T-cell (primary cell): ENCODE measurements at regions not wholly inside any gene's neighbourhood (a gene's known extent, or its start where the extent isn't known, plus 50 kb on each side); places are given as distances from the start of the nearest gene placed in this dataset.

Experiments used
- ATAC-seq, 4 experiments: fragments of 200-7000 bp in 3 of 4; fragments of 150-1000 bp in 1 of 4; cut with Tn5 transposase; replicated peaks in 1 of 4; 1 replicate in 3 of 4; 2 replicates in 1 of 4; pipeline ENCODE4 v1.10.0; 2021; ENCODE audit warnings: moderate library complexity in 3 of 4, mild to moderate bottlenecking in 2 of 4, moderate number of reproducible peaks in 1 of 4
- CTCF ChIA-PET, 2 donors: fragments of 300-600 bp; sonication (Branson Sonifier 250); formaldehyde crosslinking; loops; one replicate each; lab custom pipeline; 2022; ENCODE audit warnings: antibody characterized with exemption in 2 of 2; lab: Charles Lee
- POLR2A ChIA-PET, 2 donors: fragments of 300-600 bp; sonication (Branson Sonifier 250); formaldehyde crosslinking; loops; one replicate each; lab custom pipeline; 2022; ENCODE audit warnings: antibody characterized with exemption in 2 of 2; lab: Charles Lee
- DNase-seq, 35 experiments: peaks; one replicate each; pipeline versions ENCODE4 v3.0.0 to v3.0.0-alpha.2; 2013 to 2023
- H3K27ac ChIP-seq: one replicate; pipeline ENCODE4 v1.5.1; 2013; ENCODE audit warnings: low read length
- H3K27me3 ChIP-seq, 2 experiments: replicated peaks in 1 of 2; 1 replicate in 1 of 2; 2 replicates in 1 of 2; pipeline versions ENCODE4 v1.6.1 to v1.7.0; 2013; ENCODE audit warnings: low read length in 1 of 2, mixed read lengths in 1 of 2; ENCODE audit not compliant: control insufficient read depth in 2 of 2, insufficient read depth in 2 of 2; ENCODE audit errors: extremely low read depth in 1 of 2
- H3K36me3 ChIP-seq, 2 donors: 1 replicate in 1 of 2; 2 replicates in 1 of 2; pipeline versions ENCODE4 v1.6.1 to v1.7.0; 2013; ENCODE audit warnings: low read length in 1 of 2; ENCODE audit not compliant: control insufficient read depth in 2 of 2, insufficient read depth in 1 of 2; ENCODE audit errors: extremely low read depth in 1 of 2
- H3K4me1 ChIP-seq, 2 experiments: 1 replicate in 1 of 2; 2 replicates in 1 of 2; pipeline versions ENCODE4 v1.6.1 to v1.7.0; 2013; ENCODE audit warnings: low read length in 2 of 2, mixed read lengths in 1 of 2; ENCODE audit not compliant: insufficient read depth in 2 of 2, control insufficient read depth in 1 of 2; ENCODE audit errors: extremely low read depth in 1 of 2
- H3K4me3 ChIP-seq, 2 donors: 1 replicate in 1 of 2; 2 replicates in 1 of 2; pipeline versions ENCODE4 v1.5.1 to v1.7.0; 2013; ENCODE audit warnings: mild to moderate bottlenecking in 2 of 2, low read length in 1 of 2, moderate library complexity in 1 of 2; ENCODE audit not compliant: control insufficient read depth in 1 of 2; ENCODE audit errors: extremely low read depth in 1 of 2
- H3K9me3 ChIP-seq: 2 replicates; pipeline ENCODE4 v1.7.0; 2013
- H3K27ac Mint-ChIP-seq, 2 donors: one replicate each; pipeline ENCODE4 v1.8.0; 2020 to 2021; ENCODE audit warnings: mild to moderate bottlenecking in 2 of 2, mixed read lengths in 2 of 2
- H3K27me3 Mint-ChIP-seq, 2 donors: one replicate each; pipeline ENCODE4 v1.8.0; 2021 to 2022; ENCODE audit warnings: mixed read lengths in 2 of 2
- H3K36me3 Mint-ChIP-seq: one replicate; pipeline ENCODE4 v1.8.0; 2021; ENCODE audit warnings: mixed read lengths
- H3K4me1 Mint-ChIP-seq, 3 donors: one replicate each; pipeline ENCODE4 v1.8.0; 2020 to 2022; ENCODE audit warnings: mixed read lengths in 3 of 3, mild to moderate bottlenecking in 1 of 3
- H3K4me3 Mint-ChIP-seq, 3 donors: one replicate each; pipeline ENCODE4 v1.8.0; 2020 to 2022; ENCODE audit warnings: mild to moderate bottlenecking in 3 of 3, mixed read lengths in 3 of 3, moderate library complexity in 3 of 3
- H3K9me3 Mint-ChIP-seq, 3 donors: one replicate each; pipeline ENCODE4 v1.8.0; 2020 to 2022; ENCODE audit warnings: mixed read lengths in 3 of 3
- WGBS: methylation state at CpG from one replicate; pipeline ENCODE4 v1.1.5; 2013; ENCODE audit warnings: missing lambda C conversion rate; ENCODE audit not compliant: insufficient coverage; 5-methylcytosine and 5-hydroxymethylcytosine counted together

- Histone ChIP-seq H3K27ac (no peak overlapping the region), H3K9me3 (no peaks in the 10 kb centered on the region), H3K4me1 (no peaks in the 10 kb centered on the region), H3K36me3 (no peaks in the 10 kb centered on the region), H3K27me3 (peaks cover 0 to 4% of the 10 kb centered on the region in 2 experiments), H3K4me3 (no peak overlapping the region)
- WGBS, result 80% methylated on average over 2 of the region's 6 CpGs
- no peak overlapping the region for H3K4me3 Mint-ChIP-seq
- H3K27me3 Mint-ChIP-seq, result peaks cover 26 to 32% of the 10 kb centered on the region in 2 donors
- ATAC-seq (no peak), DNase-seq (no peak)
- H3K27ac Mint-ChIP-seq, result no peak overlapping the region
- H3K36me3 Mint-ChIP-seq, result no peaks in the 10 kb centered on the region
- POLR2A ChIA-PET, result no interaction called here
- H3K4me1 Mint-ChIP-seq, result peaks cover 0 to 6% (median 3%) of the 10 kb centered on the region in 3 donors
- CTCF ChIA-PET, result no interaction called here
- H3K9me3 Mint-ChIP-seq, result peaks cover 0 to 5% (median under 1%) of the 10 kb centered on the region in 3 donors
Measured at GRCh38 chr1:209227171-209227570, 356.3 kb upstream of the CAMK1G start.

DNA sequence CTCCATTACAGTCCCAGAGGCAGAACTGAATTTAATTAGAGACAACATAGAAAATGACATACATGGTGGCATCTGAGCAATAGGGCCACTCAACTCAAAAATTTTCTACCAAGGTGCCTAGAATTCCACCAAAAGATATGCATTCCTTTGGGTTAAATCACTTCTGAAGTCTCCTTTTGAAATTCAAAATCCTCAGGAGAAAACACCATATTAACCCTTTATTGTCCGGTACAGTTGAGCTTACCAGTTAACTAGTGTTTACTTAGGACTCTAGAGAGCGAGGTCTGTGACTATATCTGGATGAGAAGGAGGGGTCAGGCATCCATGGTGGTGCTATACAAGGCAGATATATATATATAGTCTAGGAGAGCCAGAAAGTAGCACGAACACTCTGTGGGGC, 355.6 kb upstream of the CAMK1G start:
- ChIA-PET CTCF (interaction anchor here in 1 of 2 donors (0.6 kb wide), 1 partner anchor 168 kb away, joined by 3 read pairs; no protein-coding TSS in a partner anchor), POLR2A (no interaction called here)
- no peak overlapping the region for H3K4me3 Mint-ChIP-seq
- no peaks in the 10 kb centered on the region for H3K36me3 ChIP-seq
- WGBS, result no CpG with 5 or more reads among the region's 3 CpGs
- no peak for DNase-seq
- H3K9me3 Mint-ChIP-seq, result peaks cover 0 to 5% (median 2%) of the 10 kb centered on the region in 3 donors
- no peak overlapping the region for H3K27ac Mint-ChIP-seq
- no peaks in the 10 kb centered on the region for H3K36me3 Mint-ChIP-seq
- H3K4me1 Mint-ChIP-seq, result peaks cover 0 to 6% (median 3%) of the 10 kb centered on the region in 3 donors
- H3K9me3 ChIP-seq, result no peaks in the 10 kb centered on the region
- peaks cover 0 to 11% of the 10 kb centered on the region in 2 experiments for H3K27me3 ChIP-seq
- ATAC-seq, result no peak
- no peak overlapping the region for H3K4me3 ChIP-seq
- H3K27me3 Mint-ChIP-seq, result peaks cover 23 to 35% of the 10 kb centered on the region in 2 donors
- no peaks in the 10 kb centered on the region for H3K4me1 ChIP-seq
- H3K27ac ChIP-seq, result no peak overlapping the region

GRCh38 chr1:209229494-209230061, 353.9 kb upstream of the CAMK1G start:
- H3K36me3 Mint-ChIP-seq, result no peaks in the 10 kb centered on the region
- CTCF ChIA-PET, result no interaction called here
- 46% methylated on average over 1 of the region's 3 CpGs for WGBS

DNA sequence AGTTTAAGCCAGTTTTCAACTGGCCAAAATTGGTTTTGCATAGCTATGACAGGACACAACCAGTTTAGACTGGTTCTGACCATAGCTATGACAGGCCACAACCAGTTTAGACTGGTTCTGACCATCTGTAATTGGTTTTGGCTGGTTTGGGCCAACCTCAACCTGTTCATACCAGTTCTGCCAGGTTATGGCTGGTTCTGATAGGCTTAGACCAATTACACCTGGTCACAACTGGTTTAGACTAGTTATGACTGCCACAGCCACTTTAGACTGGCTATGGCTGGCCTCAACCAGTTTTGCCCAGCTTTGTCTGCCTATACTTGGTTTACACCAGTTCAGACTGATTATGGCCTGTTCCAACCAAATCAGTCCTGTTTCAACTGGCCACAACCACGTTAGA, 353.2 kb upstream of the CAMK1G start:
- no peaks in the 10 kb centered on the region for H3K9me3 ChIP-seq
- Mint-ChIP-seq H3K9me3 (peaks cover 0 to 5% (median 2%) of the 10 kb centered on the region in 3 donors), H3K36me3 (no peaks in the 10 kb centered on the region), H3K27ac (no peak overlapping the region), H3K4me1 (no peaks in the 10 kb centered on the region), H3K27me3 (peaks cover 14 to 25% of the 10 kb centered on the region in 2 donors), H3K4me3 (no peak overlapping the region)
- H3K27ac ChIP-seq, result no peak overlapping the region
- DNase-seq (no peak), ATAC-seq (no peak)
- H3K36me3 ChIP-seq, result no peaks in the 10 kb centered on the region
- peaks cover 0 to 11% of the 10 kb centered on the region in 2 experiments for H3K27me3 ChIP-seq
- ChIA-PET POLR2A (no interaction called here), CTCF (no interaction called here)
- H3K4me1 ChIP-seq, result no peaks in the 10 kb centered on the region
- WGBS, result no CpG with 5 or more reads among the region's 1 CpG
- H3K4me3 ChIP-seq, result no peak overlapping the region

More at GRCh38 chr1:209229494-209230061, 353.9 kb upstream of the CAMK1G start:
- no peaks in the 10 kb centered on the region for H3K9me3 ChIP-seq
- Mint-ChIP-seq H3K27ac (no peak overlapping the region), H3K27me3 (peaks cover 19 to 28% of the 10 kb centered on the region in 2 donors), H3K4me3 (no peak overlapping the region), H3K9me3 (peaks cover 0 to 5% (median 2%) of the 10 kb centered on the region in 3 donors), H3K4me1 (no peaks in the 10 kb centered on the region)
- H3K4me1 ChIP-seq, result no peaks in the 10 kb centered on the region
- H3K27ac ChIP-seq, result no peak overlapping the region
- DNase-seq (no peak), ATAC-seq (no peak)
- H3K36me3 ChIP-seq, result no peaks in the 10 kb centered on the region
- peaks cover 0 to 11% of the 10 kb centered on the region in 2 experiments for H3K27me3 ChIP-seq
- no peak overlapping the region for H3K4me3 ChIP-seq
- POLR2A ChIA-PET, result no interaction called here

DNA sequence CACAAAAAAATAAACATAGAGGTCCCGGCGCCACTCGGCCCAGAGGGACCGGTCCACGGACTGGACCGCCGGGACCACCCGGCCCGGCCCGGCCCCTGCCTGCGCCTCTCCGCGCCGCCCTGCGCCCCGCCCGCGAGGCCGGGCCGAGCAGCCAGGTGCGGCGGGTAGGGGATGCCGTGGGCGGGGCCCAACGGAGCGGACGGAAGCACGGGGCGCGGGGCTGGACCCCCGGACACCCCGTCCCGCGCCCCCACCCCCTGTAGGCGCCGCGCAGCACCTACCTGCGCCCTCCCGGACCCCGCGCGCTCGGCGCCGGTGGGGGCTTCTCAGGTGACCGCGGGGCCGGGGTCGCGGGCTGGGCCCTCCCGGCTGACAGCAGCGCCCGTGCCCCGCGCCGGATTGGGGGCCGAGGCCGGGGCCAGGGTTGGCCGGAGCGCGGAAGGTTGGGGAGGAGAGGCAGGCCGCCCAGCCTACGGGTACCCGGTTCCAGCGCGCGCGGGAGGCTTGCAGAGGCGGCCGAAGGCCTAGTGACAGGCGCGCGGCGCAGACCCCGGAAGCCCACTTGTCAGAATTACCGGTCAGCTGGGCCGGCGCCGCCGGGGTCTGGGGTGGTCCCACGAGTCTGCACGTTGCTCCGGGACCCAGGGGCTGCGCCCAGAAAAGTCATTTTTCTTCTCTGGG, 351.9 kb upstream of the CAMK1G start:
- no peak overlapping the region for H3K4me3 ChIP-seq
- Mint-ChIP-seq H3K36me3 (no peaks in the 10 kb centered on the region), H3K27me3 (peaks cover 14 to 25% of the 10 kb centered on the region in 2 donors), H3K9me3 (peaks cover 0 to 5% (median 2%) of the 10 kb centered on the region in 3 donors), H3K4me3 (no peak overlapping the region), H3K27ac (no peak overlapping the region), H3K4me1 (no peaks in the 10 kb centered on the region)
- WGBS, result 50% methylated on average over 71 of the region's 84 CpGs
- H3K9me3 ChIP-seq, result no peaks in the 10 kb centered on the region
- no peaks in the 10 kb centered on the region for H3K4me1 ChIP-seq
- ChIA-PET CTCF (no interaction called here), POLR2A (no interaction called here)
- DNase-seq, result no peak
- no peaks in the 10 kb centered on the region for H3K36me3 ChIP-seq
- no peak for ATAC-seq
- H3K27me3 ChIP-seq, result peaks cover 0 to 11% of the 10 kb centered on the region in 2 experiments
- H3K27ac ChIP-seq, result no peak overlapping the region

- Mint-ChIP-seq H3K36me3 (no peaks in the 10 kb centered on the region), H3K4me1 (no peaks in the 10 kb centered on the region), H3K9me3 (peaks cover 0 to 5% (median 2%) of the 10 kb centered on the region in 3 donors), H3K27ac (no peak overlapping the region), H3K27me3 (peaks cover 14 to 25% of the 10 kb centered on the region in 2 donors), H3K4me3 (no peak overlapping the region)
- H3K27ac ChIP-seq, result no peak overlapping the region
- WGBS, result 91% methylated on average over 14 of the region's 17 CpGs
- ATAC-seq, result no peak
- peaks cover 0 to 11% of the 10 kb centered on the region in 2 experiments for H3K27me3 ChIP-seq
- ChIA-PET POLR2A (no interaction called here), CTCF (no interaction called here)
- no peaks in the 10 kb centered on the region for H3K9me3 ChIP-seq
- DNase-seq, result no peak
- no peak overlapping the region for H3K4me3 ChIP-seq
- H3K36me3 ChIP-seq, result no peaks in the 10 kb centered on the region
- H3K4me1 ChIP-seq, result no peaks in the 10 kb centered on the region
Measured at GRCh38 chr1:209232197-209232596, 351.3 kb upstream of the CAMK1G start.
